MCF 10A (cell line): ENCODE measurements at regions not wholly inside any gene's neighbourhood (a gene's known extent, or its start where the extent isn't known, plus 50 kb on each side); places are given as distances from the start of the nearest gene placed in this dataset.

ENCODE experiments used
- BruUV-seq: library from RNA; stranded (reverse); fragments of 400-500 nt; replicated peaks from 2 replicates; lab custom pipeline; 2021; lab: Mats Ljungman, UMichigan
- CTCF ChIA-PET: fragments of 300-600 bp; sonication (Branson Sonifier 250); formaldehyde crosslinking; extraction: SDS; loops from one replicate; lab custom pipeline; 2021; ENCODE audit warnings: antibody characterized with exemption, inconsistent platforms; lab: Yijun Ruan, JAX
- POLR2A ChIA-PET: fragments of 300-600, 350-650 bp; sonication (Branson Sonifier 250); formaldehyde crosslinking; extraction: SDS; loops from one replicate; lab custom pipeline; 2020; ENCODE audit warnings: antibody characterized with exemption, inconsistent platforms; lab: Yijun Ruan, JAX
- DNase-seq: peaks from one replicate; pipeline ENCODE4 v3.0.0-alpha.2; 2018; ENCODE audit not compliant: unreplicated experiment
- H3K27ac Mint-ChIP-seq: one replicate; pipeline ENCODE4 v1.8.0; 2022; ENCODE audit warnings: mild to moderate bottlenecking, low read depth, mixed read lengths; ENCODE audit not compliant: unreplicated experiment
- H3K27me3 Mint-ChIP-seq: one replicate; pipeline ENCODE4 v1.8.0; 2022; ENCODE audit warnings: mixed read lengths; ENCODE audit not compliant: insufficient read depth, unreplicated experiment
- H3K36me3 Mint-ChIP-seq: one replicate; pipeline ENCODE4 v1.8.0; 2022; ENCODE audit warnings: mild to moderate bottlenecking, moderate library complexity, mixed read lengths; ENCODE audit not compliant: insufficient read depth, unreplicated experiment
- H3K4me1 Mint-ChIP-seq: one replicate; pipeline ENCODE4 v1.8.0; 2022; ENCODE audit warnings: mixed read lengths; ENCODE audit not compliant: insufficient read depth, unreplicated experiment
- H3K4me3 Mint-ChIP-seq: one replicate; pipeline ENCODE4 v1.8.0; 2022; ENCODE audit warnings: mild to moderate bottlenecking, moderate library complexity, mixed read lengths; ENCODE audit not compliant: unreplicated experiment
- H3K9me3 Mint-ChIP-seq: one replicate; pipeline ENCODE4 v1.8.0; 2022; ENCODE audit warnings: mixed read lengths; ENCODE audit not compliant: unreplicated experiment
- intact Hi-C: fragments of 100-400 bp; cut with micrococcal nuclease; formaldehyde crosslinking; loops from 2 replicates; pipeline ENCODE4 v1.14.1; 2022
- TF ChIP-seq, protein P1 (sequence below): fragments of 200-600 bp; IDR thresholded peaks from one replicate; pipeline ENCODE4 v1.8.0; 2022; ENCODE audit warnings: antibody characterized with exemption, mild to moderate bottlenecking; ENCODE audit not compliant: unreplicated experiment

DNA sequence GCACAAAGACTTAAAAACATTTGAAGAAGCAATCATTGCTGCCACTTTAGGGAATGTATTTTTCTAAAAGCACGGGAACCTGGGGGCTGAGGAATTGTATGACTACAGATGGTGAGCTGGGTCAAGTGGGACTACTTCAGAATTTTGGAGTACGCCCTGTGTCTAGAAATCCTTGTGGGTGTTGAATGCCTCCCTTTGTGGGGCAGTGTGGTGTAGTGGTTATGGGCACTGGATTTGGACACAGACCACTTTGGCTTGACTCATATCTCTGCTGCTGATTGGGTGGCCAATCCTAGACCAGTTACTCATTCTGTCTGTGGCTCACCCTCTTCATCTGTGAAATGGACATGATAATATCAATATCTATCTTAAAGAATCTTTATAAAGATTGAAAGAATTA is 155.0 kb upstream of the RPS6KA3 start:
- ChIA-PET POLR2A (no interaction called here), CTCF (no interaction called here)
- no peaks in the 10 kb centered on the region for H3K9me3 Mint-ChIP-seq
- H3K4me3 Mint-ChIP-seq = no peak overlapping the region
- TF ChIP-seq, protein P1, sequence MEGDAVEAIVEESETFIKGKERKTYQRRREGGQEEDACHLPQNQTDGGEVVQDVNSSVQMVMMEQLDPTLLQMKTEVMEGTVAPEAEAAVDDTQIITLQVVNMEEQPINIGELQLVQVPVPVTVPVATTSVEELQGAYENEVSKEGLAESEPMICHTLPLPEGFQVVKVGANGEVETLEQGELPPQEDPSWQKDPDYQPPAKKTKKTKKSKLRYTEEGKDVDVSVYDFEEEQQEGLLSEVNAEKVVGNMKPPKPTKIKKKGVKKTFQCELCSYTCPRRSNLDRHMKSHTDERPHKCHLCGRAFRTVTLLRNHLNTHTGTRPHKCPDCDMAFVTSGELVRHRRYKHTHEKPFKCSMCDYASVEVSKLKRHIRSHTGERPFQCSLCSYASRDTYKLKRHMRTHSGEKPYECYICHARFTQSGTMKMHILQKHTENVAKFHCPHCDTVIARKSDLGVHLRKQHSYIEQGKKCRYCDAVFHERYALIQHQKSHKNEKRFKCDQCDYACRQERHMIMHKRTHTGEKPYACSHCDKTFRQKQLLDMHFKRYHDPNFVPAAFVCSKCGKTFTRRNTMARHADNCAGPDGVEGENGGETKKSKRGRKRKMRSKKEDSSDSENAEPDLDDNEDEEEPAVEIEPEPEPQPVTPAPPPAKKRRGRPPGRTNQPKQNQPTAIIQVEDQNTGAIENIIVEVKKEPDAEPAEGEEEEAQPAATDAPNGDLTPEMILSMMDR = no peak
- no peak for DNase-seq
- no peaks in the 10 kb centered on the region for H3K4me1 Mint-ChIP-seq
- H3K36me3 Mint-ChIP-seq = no peaks in the 10 kb centered on the region
- peaks cover 69% of the 10 kb centered on the region for H3K27me3 Mint-ChIP-seq
- no TSS peak for BruUV-seq
- no peak overlapping the region for H3K27ac Mint-ChIP-seq
- intact Hi-C loops = no loop called here

DNA sequence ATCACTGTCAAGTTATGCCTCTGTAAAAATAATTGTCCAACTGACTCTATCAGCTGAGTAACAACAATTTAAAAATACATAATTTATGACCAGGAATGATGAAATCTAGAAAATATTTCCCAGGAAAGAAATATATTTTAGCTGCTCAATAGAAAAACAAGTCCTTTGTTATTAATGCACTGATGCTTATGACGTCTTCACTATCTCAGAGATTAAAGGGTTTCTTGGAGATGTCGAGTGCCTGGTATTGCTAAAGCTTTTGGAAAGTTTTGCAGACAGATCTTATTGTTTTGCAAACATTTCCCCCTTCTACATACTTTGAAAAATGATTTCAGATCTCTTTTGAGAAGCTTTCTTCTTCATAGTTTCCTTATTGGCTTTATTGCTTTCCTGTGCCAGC is 154.6 kb upstream of the RPS6KA3 start:
- no peaks in the 10 kb centered on the region for H3K4me1 Mint-ChIP-seq
- H3K27me3 Mint-ChIP-seq = peaks cover 64% of the 10 kb centered on the region
- ChIA-PET CTCF (no interaction called here), POLR2A (no interaction called here)
- no peaks in the 10 kb centered on the region for H3K9me3 Mint-ChIP-seq
- no TSS peak for BruUV-seq
- no peak overlapping the region for H3K4me3 Mint-ChIP-seq
- intact Hi-C loops = no loop called here
- H3K27ac Mint-ChIP-seq = no peak overlapping the region
- no peak for DNase-seq
- H3K36me3 Mint-ChIP-seq = no peaks in the 10 kb centered on the region
- TF ChIP-seq, protein P1 = no peak

DNA sequence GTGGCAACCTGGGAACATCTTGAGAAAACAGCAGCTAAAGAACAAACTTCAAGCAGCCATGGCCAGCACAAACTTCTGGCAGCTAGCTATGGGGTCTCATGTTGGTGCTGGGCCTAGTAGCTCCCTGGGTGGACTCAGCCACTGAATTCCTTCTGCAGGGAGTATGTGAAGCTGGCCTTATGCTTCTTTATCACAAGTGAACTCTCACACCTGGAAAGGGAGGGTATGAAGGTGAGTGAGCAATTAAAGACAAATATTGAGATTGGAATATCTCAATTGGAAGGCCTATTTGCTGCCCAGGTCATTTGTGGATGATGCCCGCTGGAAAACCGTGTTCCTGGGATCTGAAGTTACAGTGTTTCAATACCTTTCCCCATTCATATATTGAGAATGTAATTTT is 153.3 kb upstream of the RPS6KA3 start:
- CTCF ChIA-PET = interaction anchor here (0.7 kb wide), 1 partner anchor 1044 kb away, joined by 3 read pairs; no protein-coding TSS in a partner anchor
- H3K27ac Mint-ChIP-seq = no peak overlapping the region
- H3K4me3 Mint-ChIP-seq = no peak overlapping the region
- H3K9me3 Mint-ChIP-seq = no peaks in the 10 kb centered on the region
- TF ChIP-seq, protein P1 = no peak
- peaks cover 52% of the 10 kb centered on the region for H3K27me3 Mint-ChIP-seq
- DNase-seq = no peak
- POLR2A ChIA-PET = no interaction called here
- intact Hi-C loops = no loop called here
- BruUV-seq = no TSS peak
- H3K4me1 Mint-ChIP-seq = no peaks in the 10 kb centered on the region
- H3K36me3 Mint-ChIP-seq = no peaks in the 10 kb centered on the region

DNA sequence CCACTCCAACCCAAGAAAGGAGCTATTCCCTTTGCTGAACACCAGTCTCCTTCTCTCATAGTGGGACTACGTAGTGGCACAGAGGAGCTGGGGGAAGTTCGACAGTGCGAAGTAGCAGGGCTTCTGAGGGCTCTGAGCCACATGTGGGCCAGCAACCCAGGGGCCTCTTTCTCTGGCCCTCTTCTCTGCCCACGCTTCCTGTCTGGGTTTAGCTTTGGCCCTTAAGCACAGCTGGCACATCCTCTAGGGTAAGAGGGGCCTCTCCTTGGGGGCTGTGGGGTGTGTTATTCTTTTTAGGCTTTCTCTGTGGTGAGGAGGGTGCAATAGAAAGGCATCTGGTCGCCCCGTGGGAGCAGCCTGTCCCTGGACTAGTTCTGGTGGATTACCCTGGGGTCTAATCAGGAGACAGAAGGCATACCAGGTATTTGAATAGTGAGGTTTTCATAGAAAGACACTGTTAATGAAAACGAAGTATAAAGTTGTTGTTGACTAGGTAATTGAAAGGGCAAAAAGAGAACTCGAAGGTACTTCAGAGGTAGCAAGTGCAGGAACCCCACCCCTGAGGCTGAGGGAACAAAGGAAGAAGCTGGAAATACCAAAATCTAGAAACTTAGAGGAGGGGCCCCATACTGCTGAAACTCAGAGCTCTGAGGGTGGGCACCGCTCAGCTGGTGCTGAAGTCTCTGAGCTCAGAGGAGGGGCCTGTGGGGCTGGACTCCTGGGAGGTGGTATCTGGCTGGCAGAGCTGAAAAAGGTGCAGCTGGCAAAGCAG is 151.9 kb upstream of the RPS6KA3 start:
- H3K9me3 Mint-ChIP-seq = no peaks in the 10 kb centered on the region
- TF ChIP-seq, protein P1 = no peak

More for the DNA sequence above, 151.9 kb upstream of the RPS6KA3 start:
- ChIA-PET POLR2A (no interaction called here), CTCF (interaction anchor here (0.6 kb wide), 1 partner anchor 19 kb away, joined by 3 read pairs; no protein-coding TSS in a partner anchor)
- Mint-ChIP-seq H3K4me1 (no peaks in the 10 kb centered on the region), H3K27ac (no peak overlapping the region), H3K27me3 (peaks cover 43% of the 10 kb centered on the region), H3K4me3 (no peak overlapping the region), H3K36me3 (no peaks in the 10 kb centered on the region)
- DNase-seq = no peak
- intact Hi-C loops = no loop called here
- BruUV-seq = no TSS peak
